GM12864 (cell line): ENCODE measurements at regions not wholly inside any gene's neighbourhood (a gene's known extent, or its start where the extent isn't known, plus 50 kb on each side); places are given as distances from the start of the nearest gene placed in this dataset.

Experiments
- DNase-seq: peaks from one replicate; pipeline ENCODE4 v3.0.0-alpha.2; 2011; ENCODE audit warnings: low read depth
- H3K4me3 ChIP-seq: 2 replicates; pipeline ENCODE4 v1.5.1; 2011; ENCODE audit warnings: mild to moderate bottlenecking, low read depth, low read length, control low read depth
- CTCF ChIP-seq: IDR thresholded peaks from 2 replicates; pipeline ENCODE4 v1.5.1; 2011; ENCODE audit warnings: low read depth, mild to moderate bottlenecking, moderate library complexity, low read length, control low read depth, inconsistent platforms; ENCODE audit errors: missing control alignments

GRCh38 chr4:45410701-45411210 lies 684.4 kb upstream of the GNPDA2 start:
- H3K4me3 ChIP-seq = no peak overlapping the region
- TF ChIP-seq CTCF = no peak
- DNase-seq = no peak

GRCh38 chr4:45409536-45409935 lies 683.2 kb upstream of the GNPDA2 start:
- no peak for TF ChIP-seq CTCF
- DNase-seq = no peak
- no peak overlapping the region for H3K4me3 ChIP-seq

GRCh38 chr4:45408996-45409395 lies 682.6 kb upstream of the GNPDA2 start:
- H3K4me3 ChIP-seq = no peak overlapping the region
- no peak for DNase-seq
- no peak for TF ChIP-seq CTCF

- H3K4me3 ChIP-seq = no peak overlapping the region
- no peak for TF ChIP-seq CTCF
- no peak for DNase-seq
Observed at GRCh38 chr4:45399116-45399515, 672.8 kb upstream of the GNPDA2 start.

- DNase-seq = no peak
- no peak overlapping the region for H3K4me3 ChIP-seq
- TF ChIP-seq CTCF = no peak
Observed at GRCh38 chr4:45385306-45385705, 659.0 kb upstream of the GNPDA2 start.

GRCh38 chr4:45370408-45370807 lies 644.1 kb upstream of the GNPDA2 start:
- no peak overlapping the region for H3K4me3 ChIP-seq
- TF ChIP-seq CTCF = no peak
- no peak for DNase-seq

- DNase-seq = no peak
- TF ChIP-seq CTCF = no peak
- H3K4me3 ChIP-seq = no peak overlapping the region
Observed at GRCh38 chr4:45368832-45369231, 642.5 kb upstream of the GNPDA2 start.
